Testis (tissue), 2 donors: ENCODE measurements at regions not wholly inside any gene's neighbourhood (a gene's known extent, or its start where the extent isn't known, plus 50 kb on each side); places are given as distances from the start of the nearest gene placed in this dataset.

Experiments
- DNase-seq: peaks from one replicate; pipeline ENCODE4 v3.0.0-alpha.2; 2019
- H3K27ac ChIP-seq, 2 donors: fragments of 200-600 bp; sonication (generic); one replicate each; pipeline ENCODE4 v1.5.1; 2019
- H3K27me3 ChIP-seq: fragments of 200-600 bp; sonication (generic); one replicate; pipeline ENCODE4 v1.5.1; 2019
- H3K36me3 ChIP-seq: fragments of 200-600 bp; sonication (generic); one replicate; pipeline ENCODE4 v1.5.1; 2017; ENCODE audit warnings: low read depth; ENCODE audit errors: missing control alignments
- H3K4me1 ChIP-seq: fragments of 200-600 bp; sonication (generic); one replicate; pipeline ENCODE4 v1.5.1; 2019
- H3K4me3 ChIP-seq, 2 donors: fragments of 200-600 bp; sonication (generic); one replicate each; pipeline ENCODE4 v1.5.1; 2017 to 2019
- H3K9me3 ChIP-seq: fragments of 200-600 bp; sonication (generic); one replicate; pipeline ENCODE4 v1.5.1; 2017
- POLR2A ChIP-seq: fragments of 450-650 bp; IDR thresholded peaks from one replicate; pipeline ENCODE4 v1.6.1; 2017; ENCODE audit warnings: antibody characterized with exemption, mild to moderate bottlenecking, moderate library complexity
- WGBS, 2 donors: methylation state at CpG; one replicate each; pipeline ENCODE4 v1.1.5; 2018; 5-methylcytosine and 5-hydroxymethylcytosine counted together
- intact Hi-C: fragments of 100-400 bp; cut with DNase I; formaldehyde crosslinking; loops from one replicate; pipeline ENCODE4 v1.15.1; 2023; ENCODE audit warnings: low total_unique reads
- TF ChIP-seq, protein P1 (sequence below), 3 experiments: fragments of 450-650 bp in 2 of 3; fragments of 200-600 bp in 1 of 3; sonication (generic) in 1 of 3; IDR thresholded peaks; one replicate each; pipeline ENCODE4 v1.5.1; 2016 to 2019; ENCODE audit warnings: antibody characterized with exemption in 3 of 3, mild to moderate bottlenecking in 2 of 3, moderate library complexity in 1 of 3

DNA sequence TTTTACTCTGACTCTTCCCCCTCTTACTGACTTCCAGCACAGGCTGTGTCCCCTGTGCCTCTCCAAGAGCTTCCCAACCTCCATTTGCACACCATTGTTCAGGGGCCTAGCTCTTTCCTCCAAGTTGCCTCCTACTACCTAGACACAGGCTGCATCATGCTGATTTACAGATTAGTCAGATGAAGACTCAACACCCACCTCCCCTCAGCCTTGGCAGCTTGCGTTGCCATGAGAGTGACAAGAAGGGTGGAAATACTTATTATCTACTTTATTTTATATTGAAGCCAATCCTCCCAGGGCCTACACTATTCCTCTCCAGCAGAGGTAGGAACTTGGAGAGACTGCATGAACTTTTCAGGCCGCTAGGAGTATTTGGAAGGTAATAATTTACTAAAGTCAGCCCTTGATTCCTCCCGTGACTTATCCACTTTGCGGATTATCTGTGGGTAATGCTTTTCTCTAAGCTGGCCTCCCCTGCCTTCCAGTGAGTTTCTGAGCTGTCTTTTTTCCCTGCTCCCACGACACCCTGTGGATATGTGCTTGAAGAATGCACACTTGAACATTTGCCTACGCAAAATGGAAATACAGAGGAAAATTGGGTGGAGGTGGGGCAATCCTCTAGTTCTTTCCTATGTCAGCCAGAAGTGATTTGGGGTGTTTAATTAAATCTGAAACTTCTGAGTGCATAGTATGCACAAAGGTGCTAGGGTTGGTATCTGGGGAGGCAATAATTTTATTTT lies 74.1 kb upstream of the TMEM164 start:
- TF ChIP-seq, protein P1, sequence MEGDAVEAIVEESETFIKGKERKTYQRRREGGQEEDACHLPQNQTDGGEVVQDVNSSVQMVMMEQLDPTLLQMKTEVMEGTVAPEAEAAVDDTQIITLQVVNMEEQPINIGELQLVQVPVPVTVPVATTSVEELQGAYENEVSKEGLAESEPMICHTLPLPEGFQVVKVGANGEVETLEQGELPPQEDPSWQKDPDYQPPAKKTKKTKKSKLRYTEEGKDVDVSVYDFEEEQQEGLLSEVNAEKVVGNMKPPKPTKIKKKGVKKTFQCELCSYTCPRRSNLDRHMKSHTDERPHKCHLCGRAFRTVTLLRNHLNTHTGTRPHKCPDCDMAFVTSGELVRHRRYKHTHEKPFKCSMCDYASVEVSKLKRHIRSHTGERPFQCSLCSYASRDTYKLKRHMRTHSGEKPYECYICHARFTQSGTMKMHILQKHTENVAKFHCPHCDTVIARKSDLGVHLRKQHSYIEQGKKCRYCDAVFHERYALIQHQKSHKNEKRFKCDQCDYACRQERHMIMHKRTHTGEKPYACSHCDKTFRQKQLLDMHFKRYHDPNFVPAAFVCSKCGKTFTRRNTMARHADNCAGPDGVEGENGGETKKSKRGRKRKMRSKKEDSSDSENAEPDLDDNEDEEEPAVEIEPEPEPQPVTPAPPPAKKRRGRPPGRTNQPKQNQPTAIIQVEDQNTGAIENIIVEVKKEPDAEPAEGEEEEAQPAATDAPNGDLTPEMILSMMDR (IDR thresholded peaks at IDR 0.05): no peak
- H3K36me3 ChIP-seq: no peaks in the 10 kb centered on the region
- 93 to 98% methylated on average over 5 to 6 of the region's 6 CpGs for WGBS, 2 donors
- H3K4me1 ChIP-seq: no peaks in the 10 kb centered on the region
- H3K4me3 ChIP-seq: no peak overlapping the region
- H3K27ac ChIP-seq: no peak overlapping the region
- no peaks in the 10 kb centered on the region for H3K9me3 ChIP-seq
- no peaks in the 10 kb centered on the region for H3K27me3 ChIP-seq
- intact Hi-C loops: no loop called here
- no peak for DNase-seq

DNA sequence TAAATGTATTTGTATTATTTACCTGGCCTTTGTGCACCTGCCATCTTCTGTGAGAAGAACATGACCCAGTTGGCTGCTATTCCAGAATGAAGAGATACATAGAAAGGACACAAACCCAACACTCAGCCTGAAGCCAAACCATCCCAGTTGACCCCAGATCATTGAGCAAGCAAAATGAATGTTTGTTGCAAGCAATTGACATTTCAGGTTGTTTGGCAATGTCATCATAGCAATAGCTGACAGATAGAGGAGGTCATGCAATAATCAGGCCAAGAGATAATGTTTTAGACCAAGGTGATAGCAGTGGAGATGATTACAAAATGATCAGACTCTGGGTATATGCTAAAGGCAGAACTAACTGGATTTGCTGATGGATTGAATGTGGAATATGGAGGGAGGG lies 71.2 kb upstream of the TMEM164 start:
- H3K4me3 ChIP-seq: no peak overlapping the region
- intact Hi-C loops: no loop called here
- H3K27ac ChIP-seq: no peak overlapping the region
- no peaks in the 10 kb centered on the region for H3K9me3 ChIP-seq
- DNase-seq: no peak
- no peaks in the 10 kb centered on the region for H3K4me1 ChIP-seq
- no peak for TF ChIP-seq POLR2A
- H3K36me3 ChIP-seq: no peaks in the 10 kb centered on the region
- H3K27me3 ChIP-seq: no peaks in the 10 kb centered on the region

DNA sequence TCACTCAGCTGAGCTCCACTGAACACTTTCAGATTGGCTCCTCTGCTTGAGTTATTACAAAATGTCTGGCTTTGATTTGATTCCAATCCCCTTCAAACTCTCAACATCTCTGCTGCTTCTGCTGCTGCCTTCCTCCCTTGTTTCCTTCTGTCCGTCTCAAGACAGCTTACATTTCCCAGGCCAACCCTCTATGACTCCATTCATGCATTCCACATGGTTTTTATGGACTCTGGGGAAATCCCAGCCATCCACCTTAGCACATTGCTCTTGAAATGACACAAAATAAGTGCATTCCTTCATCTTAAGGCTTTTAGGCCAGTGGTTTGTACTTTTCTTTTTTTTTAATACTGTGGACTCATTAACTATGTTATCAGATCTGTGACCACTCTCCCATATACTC lies 68.5 kb upstream of the TMEM164 start:
- H3K4me1 ChIP-seq: no peaks in the 10 kb centered on the region
- no peaks in the 10 kb centered on the region for H3K27me3 ChIP-seq
- H3K36me3 ChIP-seq: no peaks in the 10 kb centered on the region
- TF ChIP-seq, protein P1 (IDR thresholded peaks at IDR 0.05): no peak
- TF ChIP-seq POLR2A: no peak
- WGBS, 2 donors: 69 to 90% methylated on average over 1 of the region's 1 CpG
- intact Hi-C loops: no loop called here
- no peak overlapping the region for H3K27ac ChIP-seq
- no peak for DNase-seq
- no peaks in the 10 kb centered on the region for H3K9me3 ChIP-seq
- H3K4me3 ChIP-seq: no peak overlapping the region

DNA sequence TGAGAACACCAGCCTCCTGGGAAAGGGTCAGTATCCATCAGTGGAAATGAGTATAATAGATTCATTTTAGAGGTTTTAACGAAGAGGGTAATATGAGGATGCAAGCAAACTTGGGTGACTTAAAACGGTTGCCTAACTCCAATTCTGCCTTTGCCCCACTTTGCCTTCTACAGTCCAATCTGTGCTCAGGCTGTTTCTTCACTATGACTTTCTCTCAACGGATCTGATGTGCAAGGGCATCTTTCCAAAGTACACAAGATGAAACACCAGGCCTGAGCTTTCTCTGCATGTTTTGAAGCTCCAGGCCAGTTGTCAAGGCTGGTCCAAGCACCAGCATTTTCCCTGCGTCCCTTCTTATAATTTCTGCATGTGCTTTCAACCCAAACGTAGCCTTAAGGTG lies 68.0 kb upstream of the TMEM164 start:
- no peak for DNase-seq
- no peaks in the 10 kb centered on the region for H3K36me3 ChIP-seq
- no peaks in the 10 kb centered on the region for H3K27me3 ChIP-seq
- WGBS, 2 donors: 63 to 64% methylated on average over 5 of the region's 5 CpGs
- H3K4me3 ChIP-seq: no peak overlapping the region
- H3K27ac ChIP-seq: no peak overlapping the region
- H3K9me3 ChIP-seq: no peaks in the 10 kb centered on the region
- intact Hi-C loops: no loop called here
- H3K4me1 ChIP-seq: no peaks in the 10 kb centered on the region
- no peak for TF ChIP-seq POLR2A
- TF ChIP-seq, protein P1 (IDR thresholded peaks at IDR 0.05): no peak

DNA sequence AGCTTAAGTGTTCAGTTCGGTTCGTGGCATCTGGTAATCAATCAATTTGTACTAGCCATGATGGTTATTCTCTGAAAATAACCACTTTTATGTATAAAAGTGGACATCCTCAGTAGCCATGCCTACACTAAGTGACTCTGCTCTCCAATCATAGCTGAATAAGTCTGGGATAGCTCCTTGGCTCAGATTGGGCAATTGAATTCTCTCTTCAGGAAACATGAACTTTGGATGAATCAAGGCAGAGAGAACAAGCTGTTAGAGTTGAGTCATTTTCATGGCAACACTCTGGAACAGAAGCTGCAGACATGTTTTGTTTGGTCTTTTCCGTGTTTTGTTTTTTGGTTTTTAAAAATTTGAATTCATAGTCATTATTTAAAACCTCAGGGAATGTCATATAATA lies 66.8 kb upstream of the TMEM164 start:
- Histone ChIP-seq H3K27me3 (no peaks in the 10 kb centered on the region), H3K36me3 (no peaks in the 10 kb centered on the region), H3K4me3 (no peak overlapping the region), H3K27ac (no peak overlapping the region), H3K4me1 (no peaks in the 10 kb centered on the region), H3K9me3 (no peaks in the 10 kb centered on the region)
- intact Hi-C loops: no loop called here
- DNase-seq: no peak
- no peak for TF ChIP-seq POLR2A
- TF ChIP-seq, protein P1 (IDR thresholded peaks at IDR 0.05): no peak
- 90 to 96% methylated on average over 3 of the region's 3 CpGs for WGBS, 2 donors
